ENCODE measurements at regions not wholly inside any gene's neighbourhood (a gene's known extent, or its start where the extent isn't known, plus 50 kb on each side); places are given as distances from the start of the nearest gene placed in this dataset.

DNA sequence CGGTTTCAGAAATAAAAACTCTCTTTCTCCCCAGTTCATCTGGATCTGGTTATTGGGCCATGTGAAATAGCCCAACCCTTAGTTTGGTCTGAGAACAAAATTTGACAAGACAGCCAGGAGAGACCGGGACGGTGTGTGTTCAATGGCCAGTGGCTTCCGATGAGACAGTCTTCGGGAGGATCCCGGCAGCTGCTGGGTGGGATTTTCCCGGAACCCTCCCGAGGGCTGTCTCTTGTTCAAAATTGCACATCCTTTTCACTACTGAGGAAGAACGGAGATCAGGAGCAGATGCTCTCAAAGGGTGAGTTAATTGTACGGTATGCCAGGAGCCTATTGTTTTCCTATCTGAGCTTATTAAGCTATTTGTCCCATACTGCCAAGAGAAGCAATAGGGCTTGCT, 166.5 kb downstream of the PRR32 start:
- TF ChIP-seq, protein P1, sequence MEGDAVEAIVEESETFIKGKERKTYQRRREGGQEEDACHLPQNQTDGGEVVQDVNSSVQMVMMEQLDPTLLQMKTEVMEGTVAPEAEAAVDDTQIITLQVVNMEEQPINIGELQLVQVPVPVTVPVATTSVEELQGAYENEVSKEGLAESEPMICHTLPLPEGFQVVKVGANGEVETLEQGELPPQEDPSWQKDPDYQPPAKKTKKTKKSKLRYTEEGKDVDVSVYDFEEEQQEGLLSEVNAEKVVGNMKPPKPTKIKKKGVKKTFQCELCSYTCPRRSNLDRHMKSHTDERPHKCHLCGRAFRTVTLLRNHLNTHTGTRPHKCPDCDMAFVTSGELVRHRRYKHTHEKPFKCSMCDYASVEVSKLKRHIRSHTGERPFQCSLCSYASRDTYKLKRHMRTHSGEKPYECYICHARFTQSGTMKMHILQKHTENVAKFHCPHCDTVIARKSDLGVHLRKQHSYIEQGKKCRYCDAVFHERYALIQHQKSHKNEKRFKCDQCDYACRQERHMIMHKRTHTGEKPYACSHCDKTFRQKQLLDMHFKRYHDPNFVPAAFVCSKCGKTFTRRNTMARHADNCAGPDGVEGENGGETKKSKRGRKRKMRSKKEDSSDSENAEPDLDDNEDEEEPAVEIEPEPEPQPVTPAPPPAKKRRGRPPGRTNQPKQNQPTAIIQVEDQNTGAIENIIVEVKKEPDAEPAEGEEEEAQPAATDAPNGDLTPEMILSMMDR (IDR thresholded peaks at IDR 0.05; ENCODE audit: insufficient read depth, low read length, poor library complexity, severe bottlenecking), result no peak
- Histone ChIP-seq H3K4me3 (ENCODE audit: low read depth, low read length) (no peak overlapping the region), H3K36me3 (ENCODE audit: control insufficient read depth, insufficient read depth, low read length) (no peaks in the 10 kb centered on the region), H3K27me3 (ENCODE audit: control insufficient read depth, insufficient read depth, low read length) (no peaks in the 10 kb centered on the region)
- no peak for DNase-seq (ENCODE audit: low read depth)

DNA sequence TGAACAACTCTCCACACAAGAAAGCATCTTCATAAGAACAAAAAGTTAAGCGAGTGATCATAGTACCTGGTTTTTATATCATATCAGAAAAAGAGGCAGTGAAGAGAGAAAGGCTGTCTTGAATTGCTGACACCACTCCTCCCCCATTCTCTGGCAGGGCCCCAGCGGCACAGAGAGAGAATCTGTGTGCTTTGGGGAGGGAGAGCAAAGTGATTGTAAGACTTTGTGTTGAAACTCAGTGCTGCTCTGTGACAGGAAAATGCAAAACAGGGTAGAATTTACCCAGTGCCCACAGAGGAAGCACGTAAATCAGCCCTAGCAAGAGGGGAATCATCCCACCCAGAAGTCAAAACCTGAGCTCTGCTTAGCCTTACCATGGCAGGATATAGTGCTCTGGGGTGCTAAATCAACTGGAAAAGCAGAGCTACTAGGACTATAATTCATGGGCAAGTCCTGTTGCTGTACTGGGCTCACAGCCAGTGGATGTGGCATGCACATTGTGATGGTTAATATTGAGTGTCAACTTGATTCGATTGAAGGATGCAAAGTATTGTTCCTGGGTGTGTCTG, 174.6 kb downstream of the PRR32 start:
- Histone ChIP-seq H3K27me3 (ENCODE audit: control insufficient read depth, insufficient read depth, low read length) (no peaks in the 10 kb centered on the region), H3K36me3 (ENCODE audit: control insufficient read depth, insufficient read depth, low read length) (no peaks in the 10 kb centered on the region), H3K4me3 (ENCODE audit: low read depth, low read length) (no peak overlapping the region)
- TF ChIP-seq, protein P1 (IDR thresholded peaks at IDR 0.05; ENCODE audit: insufficient read depth, low read length, poor library complexity, severe bottlenecking), result no peak
- DNase-seq (ENCODE audit: low read depth), result no peak

DNA sequence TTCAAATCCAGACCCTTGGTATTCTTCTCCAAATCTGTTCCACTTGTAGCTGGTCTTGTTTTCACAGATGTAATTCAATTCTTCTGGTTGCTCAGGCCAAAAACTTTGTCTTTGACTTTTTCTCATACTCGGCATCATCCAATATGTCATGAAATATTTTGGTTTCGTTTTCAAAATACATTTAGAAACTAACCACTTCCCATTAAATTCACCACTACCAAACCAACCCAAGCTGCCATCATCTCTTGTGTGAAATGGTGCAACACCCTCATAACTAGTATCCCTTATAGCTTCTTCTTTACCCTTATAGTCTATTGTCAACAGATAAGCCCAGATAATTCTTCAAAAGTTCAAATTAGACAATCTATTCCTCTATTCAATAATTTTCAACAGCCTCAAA, 192.1 kb downstream of the PRR32 start:
- TF ChIP-seq, protein P1 (IDR thresholded peaks at IDR 0.05; ENCODE audit: insufficient read depth, low read length, poor library complexity, severe bottlenecking), result no peak
- Histone ChIP-seq H3K4me3 (ENCODE audit: low read depth, low read length) (no peak overlapping the region), H3K27me3 (ENCODE audit: control insufficient read depth, insufficient read depth, low read length) (no peaks in the 10 kb centered on the region), H3K36me3 (ENCODE audit: control insufficient read depth, insufficient read depth, low read length) (no peaks in the 10 kb centered on the region)
- no peak for DNase-seq (ENCODE audit: low read depth)

DNA sequence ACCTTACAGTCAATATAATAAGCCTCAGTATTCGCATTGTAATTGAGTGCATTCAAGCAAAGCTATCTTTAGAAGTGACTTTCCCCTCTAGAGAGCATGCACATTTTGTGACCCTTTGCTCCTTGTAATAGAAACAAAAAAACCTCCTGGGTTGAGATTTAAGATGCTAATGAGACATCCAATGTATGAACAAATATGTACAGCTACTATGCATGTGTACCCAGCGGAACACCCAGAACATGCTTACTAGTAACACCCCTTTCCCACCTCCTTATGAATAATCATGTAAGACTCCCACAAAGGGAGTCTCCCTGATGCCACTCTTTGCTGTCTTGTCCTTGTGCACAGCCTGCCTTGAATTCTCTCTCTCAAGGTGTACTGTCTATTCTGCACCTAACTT, 205.5 kb downstream of the PRR32 start:
- Histone ChIP-seq H3K4me3 (ENCODE audit: low read depth, low read length) (no peak overlapping the region), H3K27me3 (ENCODE audit: control insufficient read depth, insufficient read depth, low read length) (no peaks in the 10 kb centered on the region), H3K36me3 (ENCODE audit: control insufficient read depth, insufficient read depth, low read length) (no peaks in the 10 kb centered on the region)
- DNase-seq (ENCODE audit: low read depth), result no peak
- TF ChIP-seq, protein P1 (IDR thresholded peaks at IDR 0.05; ENCODE audit: insufficient read depth, low read length, poor library complexity, severe bottlenecking), result no peak

DNA sequence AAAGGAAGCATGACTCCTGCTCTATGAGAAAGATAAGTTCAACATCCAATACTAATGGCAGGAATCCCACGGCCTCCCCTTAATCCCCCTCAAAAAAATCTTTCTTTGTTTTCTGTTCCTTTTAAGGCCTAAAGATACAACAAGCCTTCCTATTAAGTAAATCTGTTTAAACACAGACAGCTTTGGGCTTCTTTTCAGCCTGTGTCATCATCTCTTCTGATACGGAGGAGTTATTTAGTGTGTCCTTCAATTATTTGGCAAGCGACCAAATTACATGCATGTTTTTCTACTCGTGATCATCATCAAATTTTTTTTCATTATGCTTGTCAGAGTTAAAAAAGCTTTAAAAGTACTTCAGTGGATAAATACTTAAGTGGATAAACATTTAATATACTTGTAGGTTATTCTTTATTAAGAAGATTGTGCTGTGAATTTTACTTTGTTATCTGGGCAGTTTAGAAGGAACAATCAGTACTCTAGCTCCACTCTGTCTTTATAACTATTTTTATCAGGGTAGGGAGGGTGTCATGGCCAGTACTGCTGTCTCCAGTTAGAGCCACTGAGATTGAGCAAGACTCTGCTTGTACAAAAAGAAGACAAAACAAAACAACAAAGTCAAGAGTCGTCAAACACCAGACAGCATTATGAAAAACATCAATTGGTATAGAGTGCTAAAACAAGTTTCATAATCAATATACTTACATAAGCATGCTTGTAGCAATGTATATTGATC, 210.7 kb downstream of the PRR32 start:
- TF ChIP-seq, protein P1 (IDR thresholded peaks at IDR 0.05; ENCODE audit: insufficient read depth, low read length, poor library complexity, severe bottlenecking), result no peak
- no peaks in the 10 kb centered on the region for H3K36me3 ChIP-seq (ENCODE audit: control insufficient read depth, insufficient read depth, low read length)
- H3K27me3 ChIP-seq (ENCODE audit: control insufficient read depth, insufficient read depth, low read length), result no peaks in the 10 kb centered on the region
- H3K4me3 ChIP-seq (ENCODE audit: low read depth, low read length), result no peak overlapping the region
- no peak for DNase-seq (ENCODE audit: low read depth)

DNA sequence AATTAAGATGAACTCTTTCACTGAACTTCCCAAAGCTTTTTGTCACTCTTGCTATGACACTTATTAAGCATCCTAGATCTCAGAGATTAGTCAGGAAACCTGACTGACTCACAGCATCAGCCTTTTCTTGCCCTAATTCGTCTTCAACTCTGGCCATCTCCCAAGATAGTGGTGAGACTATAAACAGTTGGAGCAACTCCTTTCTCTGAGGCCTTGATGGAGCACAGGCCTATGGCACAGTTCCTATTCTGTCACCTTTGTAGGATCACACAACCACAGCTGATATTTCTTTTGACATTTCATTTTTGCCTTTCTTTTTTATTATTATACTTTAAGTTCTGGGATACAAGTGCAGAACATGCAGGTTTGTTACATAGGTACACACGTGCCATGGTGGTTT, 217.6 kb downstream of the PRR32 start:
- Histone ChIP-seq H3K36me3 (ENCODE audit: control insufficient read depth, insufficient read depth, low read length) (no peaks in the 10 kb centered on the region), H3K4me3 (ENCODE audit: low read depth, low read length) (no peak overlapping the region), H3K27me3 (ENCODE audit: control insufficient read depth, insufficient read depth, low read length) (no peaks in the 10 kb centered on the region)
- TF ChIP-seq, protein P1 (IDR thresholded peaks at IDR 0.05; ENCODE audit: insufficient read depth, low read length, poor library complexity, severe bottlenecking), result no peak
- DNase-seq (ENCODE audit: low read depth), result no peak
